Liver (tissue), 3 donors: ENCODE measurements at regions not wholly inside any gene's neighbourhood (a gene's known extent, or its start where the extent isn't known, plus 50 kb on each side); places are given as distances from the start of the nearest gene placed in this dataset.

ENCODE experiments used
- GABPA ChIP-seq, 2 donors: IDR thresholded peaks in 1 of 2; conservative IDR thresholded peaks in 1 of 2; 2 replicates each; pipeline ENCODE4 v1.6.1; 2016; ENCODE audit warnings: antibody characterized with exemption in 2 of 2, mild to moderate bottlenecking in 1 of 2, moderate library complexity in 1 of 2
- HNF4A ChIP-seq, 2 donors: conservative IDR thresholded peaks; 2 replicates each; pipeline ENCODE4 v1.6.1; 2016; ENCODE audit warnings: antibody characterized with exemption in 2 of 2, mild to moderate bottlenecking in 2 of 2
- SP1 ChIP-seq: IDR thresholded peaks from 2 replicates; pipeline ENCODE4 v1.6.1; 2018; ENCODE audit warnings: antibody characterized with exemption, mild to moderate bottlenecking
- TF ChIP-seq, protein P1 (sequence below): IDR thresholded peaks from 2 replicates; pipeline ENCODE4 v1.6.1; 2016; ENCODE audit warnings: antibody characterized with exemption
- TF ChIP-seq, protein P2 (sequence below): fragments of 150-350 bp; IDR thresholded peaks from 2 replicates; pipeline ENCODE4 v1.5.1; 2017; ENCODE audit warnings: improper control_type of control experiment, low read depth, low read length; ENCODE audit not compliant: missing input control
- donor health status: healthy.
- donor health status: healthy.

DNA sequence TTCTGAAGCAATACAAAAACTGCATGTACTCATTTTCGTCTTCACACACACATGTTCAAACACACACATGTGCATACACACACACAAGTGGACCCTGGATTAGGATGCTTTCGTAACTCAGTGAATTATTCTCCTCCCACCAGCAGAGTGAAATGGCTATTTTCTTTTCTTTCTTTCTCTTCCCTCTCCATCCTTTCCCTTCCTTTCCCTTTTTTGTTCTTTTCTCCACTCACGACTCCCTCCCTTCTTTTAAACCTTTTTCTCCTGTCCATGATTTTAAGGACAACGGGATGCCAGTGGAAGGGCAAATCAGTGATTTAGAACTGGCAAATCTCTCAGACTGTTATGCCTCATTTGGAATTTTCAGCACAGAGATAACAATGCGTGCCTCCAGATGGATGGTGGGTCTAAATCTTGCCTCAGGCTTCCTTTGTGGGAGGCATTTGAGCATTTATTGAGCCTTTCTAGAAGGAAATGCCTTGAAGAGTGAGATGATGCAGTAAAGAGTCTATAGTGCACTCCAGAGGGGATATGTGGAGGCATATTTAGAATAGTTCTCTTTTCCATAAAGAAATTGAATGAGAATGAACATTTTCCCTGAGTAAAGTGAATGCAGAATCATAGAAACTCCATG, 130.4 kb upstream of the SLC7A14 start:
- TF ChIP-seq GABPA (IDR thresholded peaks at IDR 0.05 in 1 of 2, conservative IDR thresholded peaks at IDR 0.05 in 1 of 2) (no peak), SP1 (no peak), HNF4A (conservative IDR thresholded peaks at IDR 0.05) (no peak)
- TF ChIP-seq, protein P1, sequence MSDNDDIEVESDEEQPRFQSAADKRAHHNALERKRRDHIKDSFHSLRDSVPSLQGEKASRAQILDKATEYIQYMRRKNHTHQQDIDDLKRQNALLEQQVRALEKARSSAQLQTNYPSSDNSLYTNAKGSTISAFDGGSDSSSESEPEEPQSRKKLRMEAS, result no peak
- TF ChIP-seq, protein P2, sequence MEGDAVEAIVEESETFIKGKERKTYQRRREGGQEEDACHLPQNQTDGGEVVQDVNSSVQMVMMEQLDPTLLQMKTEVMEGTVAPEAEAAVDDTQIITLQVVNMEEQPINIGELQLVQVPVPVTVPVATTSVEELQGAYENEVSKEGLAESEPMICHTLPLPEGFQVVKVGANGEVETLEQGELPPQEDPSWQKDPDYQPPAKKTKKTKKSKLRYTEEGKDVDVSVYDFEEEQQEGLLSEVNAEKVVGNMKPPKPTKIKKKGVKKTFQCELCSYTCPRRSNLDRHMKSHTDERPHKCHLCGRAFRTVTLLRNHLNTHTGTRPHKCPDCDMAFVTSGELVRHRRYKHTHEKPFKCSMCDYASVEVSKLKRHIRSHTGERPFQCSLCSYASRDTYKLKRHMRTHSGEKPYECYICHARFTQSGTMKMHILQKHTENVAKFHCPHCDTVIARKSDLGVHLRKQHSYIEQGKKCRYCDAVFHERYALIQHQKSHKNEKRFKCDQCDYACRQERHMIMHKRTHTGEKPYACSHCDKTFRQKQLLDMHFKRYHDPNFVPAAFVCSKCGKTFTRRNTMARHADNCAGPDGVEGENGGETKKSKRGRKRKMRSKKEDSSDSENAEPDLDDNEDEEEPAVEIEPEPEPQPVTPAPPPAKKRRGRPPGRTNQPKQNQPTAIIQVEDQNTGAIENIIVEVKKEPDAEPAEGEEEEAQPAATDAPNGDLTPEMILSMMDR, result no peak
